SU-DHL-6 (cell line): ENCODE measurements at regions not wholly inside any gene's neighbourhood (a gene's known extent, or its start where the extent isn't known, plus 50 kb on each side); places are given as distances from the start of the nearest gene placed in this dataset.

ENCODE experiments used
- CTCF ChIP-seq: fragments of 200-600 bp; sonication (generic); IDR thresholded peaks from one replicate; pipeline ENCODE4 v1.5.1; 2017; ENCODE audit warnings: antibody characterized with exemption, mild to moderate bottlenecking, low read length, moderate library complexity; ENCODE audit not compliant: insufficient read depth, poor library complexity, severe bottlenecking
- EZH2phosphoT487 ChIP-seq: fragments of 200-600 bp; sonication (generic), shearing (Covaris generic); conservative IDR thresholded peaks from 2 replicates; pipeline ENCODE4 v1.6.1; 2018; ENCODE audit warnings: mild to moderate bottlenecking, antibody characterized with exemption, low read length, moderate library complexity, mixed read lengths

DNA sequence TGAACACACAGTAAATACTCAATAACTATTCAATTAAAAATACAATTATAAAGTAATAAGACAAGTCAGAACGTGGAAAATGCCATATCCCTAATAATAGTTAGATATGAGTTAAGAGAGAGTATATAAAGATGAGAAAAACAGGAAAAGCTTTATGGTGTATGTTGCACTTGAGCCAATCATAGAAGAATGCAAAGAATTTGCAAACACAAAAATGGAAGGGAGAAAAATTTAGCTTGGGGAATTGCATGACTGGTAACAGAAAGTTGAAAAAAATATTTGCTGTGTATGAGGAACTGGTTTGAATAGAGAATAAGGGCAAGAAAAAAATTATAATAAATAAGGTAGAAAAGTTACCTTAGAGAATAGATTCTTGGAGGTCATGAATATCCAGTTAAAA lies 739.6 kb upstream of the CXADR start:
- TF ChIP-seq CTCF (no peak), EZH2phosphoT487 (no peak)
